ENCODE measurements at regions not wholly inside any gene's neighbourhood (a gene's known extent, or its start where the extent isn't known, plus 50 kb on each side); places are given as distances from the start of the nearest gene placed in this dataset.
"Not testable (repeated sequence)": the region's sequence is repeated elsewhere in the genome, so short reads cannot be mapped to it uniquely, and the experiment has no call there.

DNA sequence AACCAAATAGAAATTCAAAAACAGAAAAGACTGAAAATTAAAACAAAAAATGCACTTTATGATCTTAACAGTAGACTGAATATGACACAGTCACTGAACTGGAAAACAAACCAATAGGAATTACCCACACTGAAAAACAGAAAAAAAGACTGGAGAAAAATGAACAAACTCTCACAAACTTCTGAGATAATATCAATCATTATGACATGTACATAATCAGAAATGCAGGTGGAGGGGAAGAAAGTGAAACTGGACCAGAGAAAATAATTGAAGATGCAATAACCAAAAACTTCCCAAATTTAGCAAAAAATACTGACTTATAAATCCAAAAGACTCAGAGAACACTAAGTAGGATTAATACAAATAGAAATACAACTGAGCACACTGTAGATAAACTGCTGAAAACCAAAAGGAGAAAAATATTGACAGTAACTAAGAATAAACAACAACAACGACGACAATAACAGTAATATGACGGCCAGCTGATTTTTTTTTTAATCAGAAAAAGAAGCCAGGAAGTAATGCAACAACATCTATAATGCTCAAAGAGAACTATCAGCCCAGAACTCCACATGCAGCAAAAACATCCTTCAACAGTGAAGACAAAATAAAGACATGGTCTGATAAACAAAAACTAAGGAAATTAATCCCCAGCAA lies 108.1 kb downstream of the ZFAND4 start:
- no peak for DNase-seq

DNA sequence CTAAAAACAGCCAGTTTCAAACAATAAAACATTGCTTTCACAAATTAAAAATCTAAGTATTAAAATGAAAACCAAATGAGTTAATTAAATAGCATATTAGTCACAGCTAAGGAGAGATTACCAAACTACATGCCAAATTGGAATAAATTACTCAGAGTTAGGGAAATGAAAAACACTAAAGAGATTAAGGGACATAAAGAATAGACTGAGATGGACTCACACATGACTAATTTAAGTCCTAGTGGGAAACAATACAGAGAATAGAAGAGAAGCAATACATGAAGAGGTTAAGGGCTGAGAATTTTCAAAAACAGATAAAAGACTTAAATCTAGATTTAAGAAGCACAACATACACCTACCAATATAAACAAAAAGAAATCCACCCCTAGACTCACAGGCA lies 110.6 kb downstream of the ZFAND4 start:
- DNase-seq = no peak

DNA sequence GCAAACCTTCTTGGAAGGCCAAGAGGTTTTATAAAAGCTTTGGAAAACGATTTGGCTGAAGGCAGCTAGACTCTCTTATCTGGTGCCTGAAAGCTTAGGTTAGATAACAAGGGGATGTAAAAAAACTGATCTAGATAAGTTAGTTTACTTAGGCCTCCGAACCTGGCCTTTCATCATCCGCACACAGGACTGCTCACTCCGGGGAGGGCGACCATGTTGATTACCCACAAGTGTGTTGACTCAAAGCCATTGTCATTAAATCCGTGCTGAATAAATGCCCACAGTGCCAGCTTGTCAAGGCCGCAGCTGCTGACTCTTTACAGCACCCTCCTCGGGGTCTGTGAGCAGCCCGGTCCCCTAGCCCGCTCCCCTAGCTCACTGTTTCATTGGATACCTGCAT lies 112.3 kb downstream of the ZFAND4 start:
- DNase-seq = no peak

DNA sequence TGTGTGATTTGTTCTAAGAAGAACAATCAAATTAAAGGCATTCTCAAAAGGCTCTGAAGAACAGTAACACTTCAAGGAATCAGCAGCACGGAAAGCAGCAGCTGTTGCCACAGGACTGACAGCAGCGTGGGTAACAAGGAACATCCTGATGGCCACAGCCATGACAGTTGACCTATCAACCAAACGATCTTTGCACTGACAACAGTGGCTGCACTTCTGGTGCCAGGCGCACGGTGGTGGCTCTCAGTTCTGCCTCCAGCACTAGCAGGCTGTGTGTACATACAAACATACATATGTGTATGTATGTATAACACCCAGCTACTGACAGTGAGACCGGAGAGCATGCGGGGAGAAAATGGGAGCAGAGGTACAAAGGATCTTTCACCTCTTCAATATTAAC lies 114.1 kb downstream of the ZFAND4 start:
- no peak for DNase-seq

DNA sequence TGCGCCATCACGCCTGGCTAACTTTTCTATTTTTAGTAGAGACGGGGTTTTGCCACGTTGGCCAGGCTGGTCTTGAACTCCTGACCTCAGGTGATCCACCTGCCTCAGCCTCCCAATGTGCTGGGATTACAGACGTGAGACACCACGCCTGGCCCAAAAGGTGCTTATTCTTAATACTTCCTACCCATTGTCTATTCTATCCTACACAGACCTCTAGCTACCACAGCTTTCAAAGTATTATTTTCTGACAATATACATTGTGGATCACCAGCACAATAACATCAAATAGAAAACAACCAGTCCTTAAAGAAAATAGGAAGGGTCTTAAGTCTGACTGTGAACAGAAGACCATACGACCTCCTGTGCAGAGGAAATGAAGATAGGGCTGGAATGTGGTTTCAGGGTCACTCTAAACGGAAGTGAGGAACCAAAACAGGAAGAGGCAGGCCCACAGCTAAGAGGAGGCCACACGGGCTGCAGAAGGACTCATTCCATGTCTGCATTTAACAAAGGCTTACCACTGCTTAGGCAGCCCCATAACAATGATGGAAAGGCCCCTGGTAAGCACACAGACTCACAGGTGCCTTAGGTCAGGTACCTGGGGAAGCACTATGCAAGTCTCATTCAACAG lies 115.2 kb downstream of the ZFAND4 start:
- no peak for DNase-seq

DNA sequence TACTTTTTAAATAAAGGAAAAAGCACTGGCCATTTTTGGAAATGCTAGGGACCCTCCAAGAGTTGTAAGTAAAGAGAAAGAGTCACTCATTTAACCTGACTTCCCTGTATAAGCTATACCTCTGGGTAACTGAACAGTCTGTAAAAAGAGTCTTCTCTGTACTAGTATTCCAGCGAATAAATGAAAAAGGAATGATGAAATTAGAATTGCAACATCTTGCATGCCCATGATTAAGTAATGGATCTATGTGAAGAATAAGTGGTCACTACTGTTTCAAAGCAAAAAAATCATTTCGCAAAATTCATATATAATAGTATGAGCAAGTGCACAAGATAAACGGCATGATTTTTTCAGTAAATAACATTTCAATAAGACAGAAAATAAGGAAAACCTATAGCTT lies 116.8 kb downstream of the ZFAND4 start:
- no peak for DNase-seq

DNA sequence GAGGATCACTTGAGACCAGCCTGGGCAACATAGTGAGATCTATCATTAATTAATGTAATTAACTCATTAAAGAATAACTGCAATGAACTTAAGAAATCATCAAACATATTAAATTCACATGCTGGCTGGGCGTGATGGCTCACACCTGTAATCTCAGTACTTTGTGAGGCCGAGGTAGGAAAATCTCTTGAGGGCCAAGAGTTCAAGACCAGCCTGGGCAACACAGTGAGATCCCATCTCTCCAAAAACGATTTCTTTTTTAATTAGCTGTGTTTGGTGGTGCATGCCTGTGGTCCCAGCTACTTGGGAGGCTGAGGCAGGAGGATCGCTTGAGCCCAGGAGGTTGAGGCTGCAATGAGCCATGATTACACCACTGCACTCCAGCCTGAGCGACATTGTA lies 117.2 kb downstream of the ZFAND4 start:
- DNase-seq = not testable (repeated sequence)

DNA sequence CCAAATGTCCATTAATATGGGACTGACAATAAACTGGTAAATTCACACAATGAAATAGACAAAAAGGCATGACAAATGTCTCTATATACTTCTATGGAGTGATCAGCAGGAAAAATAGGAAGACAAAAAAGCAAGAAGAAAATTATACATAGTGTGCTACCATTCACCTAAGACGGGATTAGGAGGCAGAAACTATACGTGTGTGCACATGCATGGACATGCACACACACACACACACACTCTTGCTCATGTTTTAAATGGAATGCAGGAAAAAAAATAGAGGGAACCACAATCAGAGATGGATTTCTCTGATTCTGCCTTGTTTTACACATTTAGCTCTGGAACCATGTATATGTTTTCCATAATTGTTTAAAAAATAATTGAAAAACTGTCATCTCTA lies 119.0 kb downstream of the ZFAND4 start:
- DNase-seq = no peak

DNA sequence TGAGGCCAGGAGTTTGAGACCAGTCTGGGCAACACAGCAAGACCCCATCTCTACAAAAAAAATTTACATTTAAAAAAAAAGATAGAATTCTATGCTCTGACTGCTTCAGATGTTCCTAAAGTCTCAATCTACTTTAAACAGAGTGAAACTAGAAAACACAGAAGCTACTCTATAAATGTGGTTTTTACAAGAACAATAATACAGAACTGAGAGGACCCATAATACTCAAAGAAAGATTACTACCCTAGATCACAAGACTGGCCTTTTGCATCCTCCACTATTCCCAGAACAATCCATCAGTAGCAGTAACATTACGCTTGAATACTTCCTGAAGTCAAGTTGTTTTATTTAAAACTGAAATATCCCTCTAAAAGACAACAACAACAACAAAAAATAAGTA lies 119.4 kb downstream of the ZFAND4 start:
- no peak for DNase-seq

DNA sequence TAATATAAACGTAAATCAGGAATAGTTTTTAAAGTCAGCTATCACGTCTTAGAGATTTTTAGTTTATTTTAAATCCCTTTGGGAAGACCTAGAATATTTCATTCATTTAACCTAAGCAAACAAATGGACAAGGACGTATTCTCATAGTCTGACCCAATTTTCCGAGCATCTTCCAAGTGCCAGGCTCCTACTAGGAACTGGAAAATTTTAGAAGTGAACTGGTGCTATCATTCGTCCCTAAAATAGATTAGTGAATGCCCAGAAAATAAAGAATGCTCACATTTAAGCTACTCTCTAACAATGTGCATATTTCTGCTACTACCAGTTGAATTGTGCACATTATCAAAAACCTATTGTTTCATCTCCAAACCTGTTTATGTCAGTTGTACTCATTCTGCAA lies 120.1 kb downstream of the ZFAND4 start:
- no peak for DNase-seq

DNA sequence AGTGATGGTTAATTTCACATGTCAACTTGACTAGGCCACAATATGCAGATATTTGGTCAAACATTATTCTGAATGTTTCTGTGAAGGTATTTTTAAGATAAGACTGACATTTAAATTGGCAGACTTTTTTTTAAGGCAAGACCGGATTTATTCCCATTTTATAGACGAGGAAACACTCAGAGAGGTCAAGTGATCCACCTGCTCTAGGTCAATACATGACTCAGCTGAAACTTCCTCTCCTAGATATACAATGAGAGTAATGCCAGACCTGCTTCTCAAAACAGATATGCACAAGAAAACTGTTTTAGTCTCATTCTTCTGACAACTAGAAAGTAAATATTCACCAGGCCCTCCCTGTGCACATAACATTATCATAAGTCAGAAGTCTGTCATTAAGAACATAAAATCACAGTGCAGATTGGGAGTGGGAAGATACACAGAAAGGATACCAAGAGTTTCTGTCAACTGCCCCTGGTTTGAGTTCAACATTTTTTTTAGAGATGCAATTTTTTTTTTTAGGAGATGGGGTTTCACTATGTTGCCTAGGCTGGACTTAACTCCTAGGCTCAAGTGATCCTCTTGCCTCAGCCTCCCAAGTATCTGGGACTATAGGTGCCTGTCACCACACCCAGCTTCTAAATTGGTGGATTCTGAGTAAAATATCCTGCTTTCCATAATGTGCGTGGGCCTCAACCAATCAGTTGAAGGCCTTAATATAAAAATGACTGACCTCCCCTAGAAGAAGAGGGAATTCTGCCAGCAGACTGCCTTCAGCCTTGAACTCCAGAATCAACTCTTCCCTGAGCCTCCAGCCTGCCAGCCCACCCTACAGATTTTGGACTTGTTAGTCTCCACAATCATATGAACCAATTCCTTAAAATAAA lies 121.4 kb downstream of the ZFAND4 start:
- no peak for DNase-seq

DNA sequence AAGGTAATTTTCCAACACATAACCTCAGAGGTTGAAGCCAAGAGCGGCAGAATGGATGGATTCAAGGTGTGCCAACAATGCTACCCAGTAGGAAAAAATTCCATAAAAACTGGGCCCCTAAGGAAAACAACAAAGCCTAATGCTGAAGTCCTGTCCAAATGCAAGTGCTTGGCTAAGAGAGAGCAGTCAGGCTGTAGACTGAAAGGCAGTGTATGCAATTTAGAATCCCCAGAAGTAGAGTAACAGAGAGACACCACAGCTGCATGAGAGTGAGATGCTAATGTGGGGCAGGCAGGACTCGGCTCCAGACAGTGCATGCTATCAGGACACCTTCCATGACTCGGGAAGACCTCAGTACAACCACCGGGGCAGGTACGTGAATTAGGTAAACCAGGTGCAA lies 124.5 kb downstream of the ZFAND4 start:
- DNase-seq = no peak

DNA sequence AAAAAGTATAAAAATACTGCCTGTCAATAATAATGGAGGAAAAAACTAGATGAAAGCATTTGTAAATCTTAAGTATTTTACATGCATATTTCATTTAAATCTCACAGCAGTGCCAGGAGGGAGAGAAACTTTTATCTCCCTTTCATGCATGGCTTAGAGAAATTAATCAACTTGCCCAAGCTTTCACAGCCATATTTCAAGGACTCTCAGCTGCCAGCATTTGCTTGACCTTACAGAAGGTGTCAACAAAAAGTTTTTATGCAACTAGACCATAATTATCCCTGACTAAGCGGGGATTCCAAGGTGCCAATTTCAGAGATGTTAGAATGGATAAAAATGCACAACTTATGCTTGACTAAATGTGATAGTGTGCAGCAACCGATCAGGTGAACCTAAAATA lies 125.4 kb downstream of the ZFAND4 start:
- DNase-seq = no peak

DNA sequence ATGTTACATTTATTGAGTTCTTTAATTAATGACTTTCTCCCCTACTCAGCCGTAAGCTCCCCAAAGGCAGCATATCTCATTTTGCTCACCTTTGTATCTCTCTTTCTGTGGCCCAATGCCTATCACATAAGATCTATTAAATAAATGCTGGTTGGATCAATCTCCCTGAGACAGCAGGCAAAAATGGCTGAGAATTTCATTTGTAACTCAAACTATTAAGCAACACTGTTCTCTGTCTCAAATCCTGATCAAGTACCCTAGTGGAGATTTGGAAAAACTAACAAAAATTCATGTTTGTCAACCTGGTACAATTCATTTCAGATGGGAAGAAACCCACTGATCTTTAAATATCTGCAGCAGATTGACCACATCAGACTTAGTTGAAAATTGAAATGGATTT lies 127.4 kb downstream of the ZFAND4 start:
- DNase-seq = no peak

DNA sequence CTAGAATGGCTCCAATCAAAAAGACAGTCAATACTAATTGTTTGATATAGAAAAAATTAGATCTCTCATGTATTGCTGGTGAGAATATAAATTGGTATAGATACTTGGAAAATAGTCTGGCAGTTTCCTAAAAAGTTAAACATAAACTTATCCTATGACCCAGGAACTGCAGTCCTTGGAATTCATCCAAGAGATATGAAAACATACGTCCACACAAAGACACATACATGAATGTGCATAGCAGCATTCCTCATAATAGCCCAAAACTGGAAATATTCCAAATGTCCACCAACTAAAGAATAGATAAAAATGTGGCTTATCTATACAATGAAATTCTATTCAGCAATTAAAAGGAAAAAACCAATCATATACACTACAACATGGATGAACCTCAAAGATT lies 128.4 kb downstream of the ZFAND4 start:
- DNase-seq = no peak

DNA sequence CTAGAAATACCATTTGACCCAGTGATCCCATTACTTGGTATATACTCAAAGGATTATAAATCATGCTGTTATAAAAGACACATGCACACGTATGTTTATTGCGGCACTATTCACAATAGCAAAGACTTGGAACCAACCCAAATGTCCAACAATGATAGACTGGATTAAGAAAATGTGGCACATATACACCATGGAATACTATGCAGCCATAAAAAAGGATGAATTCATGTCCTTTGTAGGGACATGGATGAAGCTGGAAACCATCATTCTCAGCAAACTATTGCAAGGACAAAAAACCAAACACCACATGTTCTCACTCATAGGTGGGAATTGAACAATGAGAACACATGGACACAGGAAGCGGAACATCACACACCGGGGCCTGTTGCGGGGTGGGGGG lies 131.5 kb downstream of the ZFAND4 start:
- DNase-seq = not testable (repeated sequence)

DNA sequence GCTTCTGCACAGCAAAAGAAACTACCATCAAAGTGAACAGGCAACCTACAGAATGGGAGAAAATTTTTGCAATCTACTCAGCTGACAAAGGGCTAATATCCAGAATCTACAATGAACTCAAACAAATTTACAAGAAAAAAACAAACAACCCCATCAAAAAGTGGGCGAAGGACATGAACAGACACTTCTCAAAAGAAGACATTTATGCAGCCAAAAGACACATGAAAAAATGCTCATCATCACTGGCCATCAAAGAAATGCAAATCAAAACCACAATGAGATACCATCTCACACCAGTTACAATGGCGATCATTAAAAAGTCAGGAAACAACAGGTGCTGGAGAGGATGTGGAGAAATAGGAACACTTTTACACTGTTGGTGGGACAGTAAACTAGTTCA lies 132.0 kb downstream of the ZFAND4 start:
- DNase-seq = not testable (repeated sequence)

DNA sequence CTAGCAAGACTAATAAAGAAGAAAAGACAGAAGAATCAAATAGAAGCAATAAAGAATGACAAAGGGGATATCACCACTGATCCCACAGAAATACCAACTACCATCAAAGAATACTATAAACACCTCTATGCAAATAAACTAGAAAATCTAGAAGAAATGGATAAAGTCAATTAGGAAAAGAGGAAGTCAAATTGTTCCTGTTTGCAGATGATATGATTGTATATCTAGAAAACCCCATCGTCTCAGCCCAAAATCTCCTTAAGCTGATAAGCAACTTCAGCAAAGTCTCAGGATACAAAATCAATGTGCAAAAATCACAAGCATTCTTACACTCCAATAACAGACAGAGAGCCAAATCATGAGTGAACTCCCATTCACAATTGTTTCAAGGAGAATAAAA lies 133.0 kb downstream of the ZFAND4 start:
- DNase-seq = not testable (repeated sequence)

DNA sequence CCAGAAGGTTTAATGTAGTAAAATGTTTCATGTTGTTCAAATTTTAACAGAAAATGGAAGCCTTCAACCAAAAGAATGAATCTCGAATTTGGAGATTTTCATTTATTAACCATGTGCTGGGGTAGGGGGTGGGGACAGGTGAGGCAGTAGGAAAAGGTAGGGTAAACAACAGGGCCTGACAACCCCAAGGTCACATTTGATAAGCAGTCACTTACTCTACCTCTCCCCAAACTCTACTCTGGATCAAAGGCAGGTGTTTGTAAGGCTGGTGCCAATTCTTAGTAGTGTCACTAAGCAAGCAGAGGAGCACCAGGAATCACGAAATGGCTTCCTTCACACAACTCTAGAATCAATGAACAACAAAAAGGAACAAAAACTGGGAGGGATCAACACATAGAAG lies 138.0 kb downstream of the ZFAND4 start:
- DNase-seq = no peak

DNA sequence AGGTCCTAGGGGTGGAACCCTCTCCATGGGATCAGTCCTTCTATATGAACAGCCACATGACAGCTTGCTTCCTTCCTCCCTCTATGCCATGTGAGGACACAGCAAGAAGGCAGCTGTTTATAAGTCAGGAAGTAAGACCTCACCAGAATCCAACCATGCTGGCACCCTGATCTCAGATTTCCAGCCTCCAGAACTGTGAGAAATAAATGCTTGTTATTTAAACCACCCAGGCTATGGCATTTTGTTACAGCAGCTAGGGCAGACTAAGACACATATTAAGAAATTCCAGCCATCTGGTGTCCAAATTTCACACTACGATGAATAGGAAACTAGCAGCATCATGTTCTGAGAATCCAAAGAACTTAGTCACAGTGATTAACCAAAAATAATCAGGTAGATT lies 140.1 kb downstream of the ZFAND4 start:
- DNase-seq = no peak

DNA sequence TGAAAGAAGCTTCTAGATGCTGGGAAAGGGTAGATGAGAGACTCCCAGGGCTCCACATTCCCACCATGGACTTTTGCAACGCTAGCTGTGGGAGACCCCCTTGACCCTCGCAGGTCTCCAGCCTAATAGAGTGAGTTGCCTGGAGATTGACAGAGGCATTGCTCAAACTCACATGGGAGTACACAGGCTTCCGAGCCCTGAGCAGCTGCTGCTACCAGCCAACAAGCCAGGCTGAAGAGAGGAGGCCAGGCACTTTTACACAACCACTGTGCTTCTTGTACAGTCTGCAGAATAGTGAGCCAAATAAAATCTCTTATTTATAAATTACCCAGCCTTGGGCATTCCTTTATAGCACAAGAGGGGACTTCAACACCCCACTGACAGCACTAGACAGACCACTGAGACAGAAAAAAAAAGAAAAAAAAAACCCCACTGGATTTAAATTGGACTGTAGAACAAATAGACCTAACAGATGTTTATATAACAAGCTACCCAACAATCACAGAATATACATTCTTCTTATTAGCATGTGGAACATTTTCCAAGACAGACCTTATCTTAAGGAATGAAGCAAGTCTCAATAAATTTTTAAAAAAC lies 146.2 kb downstream of the ZFAND4 start:
- DNase-seq = no peak

DNA sequence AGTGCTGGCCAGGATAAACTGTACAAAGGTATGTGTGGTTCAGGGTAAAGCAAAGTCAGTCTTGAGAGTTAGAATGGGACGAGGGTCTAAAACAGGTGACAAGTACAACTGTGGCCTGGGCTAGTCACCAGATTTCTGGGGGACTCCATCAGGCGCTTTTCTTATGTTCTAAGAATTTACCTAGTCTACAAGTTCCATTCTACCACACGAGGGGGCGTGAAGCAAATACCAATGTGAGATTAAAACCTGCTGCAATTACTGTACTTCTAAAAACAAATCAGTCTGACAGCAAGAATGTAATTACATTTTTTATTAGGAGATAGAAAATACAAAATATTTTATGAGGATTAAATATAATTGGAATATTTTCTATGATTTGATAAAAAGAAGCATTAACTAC lies 146.5 kb downstream of the ALOX5 start:
- no peak for DNase-seq

DNA sequence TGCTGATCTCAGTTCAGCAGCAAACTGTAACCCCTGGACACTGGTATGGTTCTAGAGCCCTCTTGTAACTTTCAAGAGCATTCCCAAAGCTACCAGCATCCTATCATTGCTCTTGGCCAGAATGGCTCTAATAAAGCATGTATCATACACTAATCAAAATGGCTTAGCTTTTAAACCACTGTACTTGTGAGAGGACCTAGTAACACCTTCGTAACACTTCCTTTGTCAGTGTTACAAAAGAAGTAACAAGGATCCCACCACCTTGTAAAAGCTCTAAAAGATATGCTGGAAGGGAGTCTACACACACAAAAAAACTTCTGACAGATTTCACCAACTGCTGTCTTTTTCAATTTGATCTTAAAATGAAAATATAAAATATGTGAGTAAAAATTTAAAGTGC lies 144.7 kb downstream of the ALOX5 start:
- no peak for DNase-seq

DNA sequence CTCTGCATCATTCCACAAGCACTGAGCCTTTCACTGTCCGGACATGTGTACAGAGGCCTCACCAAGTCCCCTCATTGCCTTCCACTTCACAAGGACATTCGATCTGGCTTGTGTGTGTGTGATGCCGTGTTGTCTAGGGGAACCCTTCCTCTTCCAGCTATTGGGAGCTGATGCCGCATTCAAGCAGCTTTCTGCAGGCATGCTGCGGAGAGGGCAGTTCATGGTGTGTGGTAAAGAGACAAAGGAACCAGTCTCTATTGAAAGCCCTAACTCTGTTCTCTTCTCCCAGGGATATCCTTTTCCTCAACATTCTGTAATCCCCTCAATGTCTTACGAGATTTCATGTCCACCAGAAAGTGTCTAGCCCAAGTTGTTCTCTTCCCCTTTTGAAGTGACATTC lies 141.6 kb downstream of the ALOX5 start:
- DNase-seq = no peak
